WI38 (cell line): ENCODE measurements at regions not wholly inside any gene's neighbourhood (a gene's known extent, or its start where the extent isn't known, plus 50 kb on each side); places are given as distances from the start of the nearest gene placed in this dataset.

ENCODE experiments used
- H3K4me3 ChIP-seq: 2 replicates; pipeline ENCODE4 v1.5.1; 2011; ENCODE audit warnings: low read depth, mild to moderate bottlenecking, control low read depth, low read length
- TF ChIP-seq, protein P1 (sequence below): IDR thresholded peaks from 2 replicates; pipeline ENCODE4 v1.5.1; 2012; ENCODE audit warnings: low read depth, mild to moderate bottlenecking, control low read depth, low read length

DNA sequence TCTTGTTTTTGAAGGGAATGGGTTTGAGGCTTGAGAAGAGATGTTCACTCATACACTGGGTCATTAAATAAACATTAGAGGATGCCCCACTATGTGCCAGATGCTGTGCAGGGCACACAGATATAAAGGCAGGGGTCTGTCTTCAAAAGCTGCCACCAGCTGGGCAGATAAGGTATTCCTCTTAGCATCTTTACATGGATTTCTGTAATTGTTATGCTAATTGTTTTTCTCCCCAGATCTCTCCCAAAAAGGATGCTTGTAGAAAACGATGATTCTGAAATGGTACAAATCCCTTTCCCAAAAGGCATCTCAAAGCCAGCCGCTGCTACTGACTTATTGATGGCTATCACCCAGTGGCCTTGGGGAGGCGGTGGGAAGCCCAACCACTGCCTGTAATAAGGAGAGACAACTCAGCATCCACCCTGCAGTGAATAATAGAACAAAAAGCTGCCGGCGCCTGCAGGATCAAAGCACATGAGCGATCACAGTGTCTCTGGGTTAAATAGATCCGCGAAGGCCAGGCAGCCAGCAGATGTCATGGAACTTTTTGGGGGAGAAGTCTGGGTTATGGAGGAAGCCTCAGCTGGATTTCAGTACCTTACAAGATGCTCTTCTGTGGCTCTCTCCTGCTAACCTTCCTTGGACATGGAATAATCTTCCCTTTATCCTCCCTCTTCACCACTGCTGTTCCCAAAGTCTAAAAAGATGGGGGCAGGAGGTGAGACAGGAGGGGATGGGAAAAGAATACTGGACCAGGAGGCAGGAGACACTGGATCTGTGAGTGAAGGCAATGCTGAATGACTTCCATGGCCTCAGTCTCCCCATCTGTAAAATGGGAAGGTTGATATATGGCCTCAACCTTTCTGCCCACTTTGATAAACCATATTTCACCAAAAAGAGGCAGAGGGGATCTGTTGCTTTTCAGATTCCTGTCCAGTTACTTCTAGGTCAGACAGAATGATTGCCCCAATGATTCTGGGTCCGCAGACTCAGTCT is 54.8 kb upstream of the CD34 start:
- no peak overlapping the region for H3K4me3 ChIP-seq
- TF ChIP-seq, protein P1, sequence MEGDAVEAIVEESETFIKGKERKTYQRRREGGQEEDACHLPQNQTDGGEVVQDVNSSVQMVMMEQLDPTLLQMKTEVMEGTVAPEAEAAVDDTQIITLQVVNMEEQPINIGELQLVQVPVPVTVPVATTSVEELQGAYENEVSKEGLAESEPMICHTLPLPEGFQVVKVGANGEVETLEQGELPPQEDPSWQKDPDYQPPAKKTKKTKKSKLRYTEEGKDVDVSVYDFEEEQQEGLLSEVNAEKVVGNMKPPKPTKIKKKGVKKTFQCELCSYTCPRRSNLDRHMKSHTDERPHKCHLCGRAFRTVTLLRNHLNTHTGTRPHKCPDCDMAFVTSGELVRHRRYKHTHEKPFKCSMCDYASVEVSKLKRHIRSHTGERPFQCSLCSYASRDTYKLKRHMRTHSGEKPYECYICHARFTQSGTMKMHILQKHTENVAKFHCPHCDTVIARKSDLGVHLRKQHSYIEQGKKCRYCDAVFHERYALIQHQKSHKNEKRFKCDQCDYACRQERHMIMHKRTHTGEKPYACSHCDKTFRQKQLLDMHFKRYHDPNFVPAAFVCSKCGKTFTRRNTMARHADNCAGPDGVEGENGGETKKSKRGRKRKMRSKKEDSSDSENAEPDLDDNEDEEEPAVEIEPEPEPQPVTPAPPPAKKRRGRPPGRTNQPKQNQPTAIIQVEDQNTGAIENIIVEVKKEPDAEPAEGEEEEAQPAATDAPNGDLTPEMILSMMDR: no peak

DNA sequence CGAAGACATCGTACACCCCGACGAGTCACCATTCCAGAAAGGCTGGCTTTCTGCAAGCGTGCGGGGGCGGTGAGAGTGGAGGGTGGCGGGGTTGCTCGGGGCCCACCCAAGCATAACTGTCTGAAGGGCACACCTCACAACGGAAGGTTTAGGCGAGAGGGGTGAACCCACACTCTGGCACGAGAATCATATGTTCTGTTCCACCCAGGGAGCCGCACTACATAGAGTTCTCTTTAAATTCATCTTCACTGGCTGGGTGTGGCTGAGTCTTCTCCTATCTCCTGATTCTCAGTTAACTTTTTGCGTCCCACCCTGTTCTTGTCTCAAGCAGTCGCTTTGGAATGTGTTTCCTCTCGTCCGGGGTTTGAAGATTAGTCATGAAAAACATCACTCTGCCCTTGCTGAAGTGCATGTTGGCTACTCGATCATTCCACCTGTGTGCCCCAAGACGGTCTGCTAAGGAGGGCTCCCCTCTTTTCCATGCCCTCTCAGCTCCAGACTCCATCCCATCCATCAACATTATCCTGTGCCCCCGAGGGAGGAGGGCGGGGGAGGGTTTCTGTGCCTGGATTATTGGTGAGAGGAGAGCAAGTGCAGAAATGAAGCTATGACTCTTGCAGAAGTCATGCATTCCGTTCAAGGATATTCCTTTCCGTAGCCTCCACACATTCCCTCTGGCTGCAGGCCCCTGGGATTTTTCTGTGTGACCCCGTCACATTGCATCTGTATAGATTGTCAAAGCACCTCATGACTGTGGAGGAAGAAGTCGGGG is 53.5 kb upstream of the CD34 start:
- H3K4me3 ChIP-seq: no peak overlapping the region
- TF ChIP-seq, protein P1: no peak

DNA sequence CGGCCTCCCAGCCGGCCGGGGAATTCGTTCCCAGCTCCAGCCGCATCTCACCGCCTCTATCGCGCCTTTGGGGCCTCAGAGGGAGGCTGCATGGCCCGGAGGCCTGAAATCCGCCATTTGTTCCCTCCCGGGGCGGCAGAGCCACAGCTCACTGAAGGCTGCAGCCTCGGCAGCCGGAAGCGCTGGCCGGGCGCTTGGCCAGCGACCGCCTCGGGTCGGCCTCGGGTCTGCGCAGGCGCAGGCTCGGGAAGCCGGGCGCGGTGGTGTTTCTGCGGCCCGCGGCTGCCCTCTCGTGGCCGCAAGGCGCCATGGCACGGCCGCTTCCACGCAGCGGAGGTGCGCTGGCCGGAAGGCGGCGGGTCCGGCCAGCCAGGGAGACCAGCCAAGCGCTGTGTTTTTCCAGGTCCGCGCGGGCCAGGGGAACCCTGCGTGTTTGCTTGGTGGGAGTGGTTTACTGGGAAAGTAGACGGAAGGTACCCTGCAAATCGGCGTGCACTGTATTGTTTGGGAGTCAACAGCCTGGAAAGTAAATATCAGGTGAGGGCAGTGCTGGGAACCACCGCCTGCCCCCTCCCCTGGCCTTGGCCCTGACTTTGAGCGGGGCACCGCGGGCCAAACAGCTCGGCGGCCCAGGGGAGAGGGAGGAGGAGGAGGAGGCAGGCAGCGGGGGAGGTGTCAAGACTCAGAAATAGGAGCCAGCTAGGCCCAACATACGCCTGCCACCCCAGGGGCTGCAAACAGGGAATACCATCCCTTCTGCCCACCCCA is 52.7 kb upstream of the CD34 start:
- TF ChIP-seq, protein P1: peak; percentile 84
- peak overlapping the region; percentile 56 for H3K4me3 ChIP-seq

DNA sequence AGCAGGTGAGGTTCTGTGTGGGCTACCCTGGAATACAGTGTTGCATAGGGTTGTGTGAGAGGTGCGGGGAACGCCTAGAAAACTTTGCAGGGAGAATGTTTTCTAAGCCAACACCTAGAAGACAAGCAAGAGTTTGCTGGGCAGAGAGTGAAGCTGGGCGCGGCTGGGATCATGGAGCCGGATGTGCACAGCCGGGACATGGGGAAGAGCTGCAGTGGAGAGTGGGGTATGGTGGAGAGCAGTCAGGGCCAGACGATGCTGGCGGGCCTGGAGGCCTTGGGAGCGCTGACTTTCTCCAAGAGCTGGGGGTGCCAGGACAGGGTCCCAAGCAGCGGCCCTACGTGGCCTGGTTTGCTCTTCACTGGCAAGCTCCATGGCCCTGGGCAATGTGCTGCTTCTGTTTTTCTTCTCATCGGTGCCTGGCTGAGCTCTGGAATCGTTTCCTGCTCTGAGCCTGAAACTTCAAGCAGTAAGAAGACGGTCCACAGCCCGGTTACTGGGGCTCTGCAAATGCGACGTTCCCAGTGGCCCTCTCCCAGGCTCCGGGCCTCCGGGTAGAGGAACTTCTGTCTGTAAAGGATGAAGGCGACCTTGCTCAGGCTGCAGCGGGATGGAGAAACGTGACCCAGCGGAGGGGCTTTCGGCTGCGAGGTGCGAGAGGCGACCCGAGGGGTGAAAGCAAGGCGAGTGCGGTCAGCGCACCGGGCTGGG is 51.9 kb upstream of the CD34 start:
- H3K4me3 ChIP-seq: peak overlapping the region; percentile 56
- TF ChIP-seq, protein P1: no peak
